Astrocyte of the cerebellum (primary cell): ENCODE measurements at regions not wholly inside any gene's neighbourhood (a gene's known extent, or its start where the extent isn't known, plus 50 kb on each side); places are given as distances from the start of the nearest gene placed in this dataset.

Source experiments
- DNase-seq: peaks from one replicate; pipeline ENCODE4 v3.0.0-alpha.2; 2011; ENCODE audit warnings: low read depth
- H3K4me3 ChIP-seq: 2 replicates; pipeline ENCODE4 v1.5.1; 2011; ENCODE audit warnings: mild to moderate bottlenecking, low read depth, low read length, moderate library complexity
- in situ Hi-C: cut with HindIII; loops from 2 replicates; pipeline ENCODE4 v1.10.0; 2017; ENCODE audit warnings: low sequenced_read_pairs
- TF ChIP-seq, protein P1 (sequence below): IDR thresholded peaks from 2 replicates; pipeline ENCODE4 v1.5.1; 2012; ENCODE audit warnings: low read length, low read depth, moderate library complexity, mild to moderate bottlenecking; ENCODE audit errors: missing control alignments

DNA sequence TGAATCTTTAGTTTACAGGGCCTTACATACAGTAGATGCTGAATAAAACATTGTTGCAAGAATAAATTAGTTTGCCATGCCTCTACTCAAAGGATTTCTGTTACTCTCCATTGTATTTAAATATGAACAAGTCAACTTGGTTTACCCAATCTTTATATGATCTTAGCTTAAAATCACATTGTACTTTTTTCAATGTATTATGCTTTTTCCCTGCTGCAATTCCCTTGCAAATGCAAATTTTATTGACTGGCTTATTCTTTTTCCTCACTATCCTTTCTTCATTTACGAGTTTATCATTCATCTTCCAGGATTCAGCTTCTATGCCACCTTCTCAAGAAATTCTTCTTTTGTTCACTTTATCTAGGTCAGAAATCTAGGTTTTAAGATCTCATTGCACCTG is 571.4 kb upstream of the ZNF804A start:
- H3K4me3 ChIP-seq, result no peak overlapping the region
- no peak for DNase-seq
- in situ Hi-C loops, result no loop called here
- TF ChIP-seq, protein P1, sequence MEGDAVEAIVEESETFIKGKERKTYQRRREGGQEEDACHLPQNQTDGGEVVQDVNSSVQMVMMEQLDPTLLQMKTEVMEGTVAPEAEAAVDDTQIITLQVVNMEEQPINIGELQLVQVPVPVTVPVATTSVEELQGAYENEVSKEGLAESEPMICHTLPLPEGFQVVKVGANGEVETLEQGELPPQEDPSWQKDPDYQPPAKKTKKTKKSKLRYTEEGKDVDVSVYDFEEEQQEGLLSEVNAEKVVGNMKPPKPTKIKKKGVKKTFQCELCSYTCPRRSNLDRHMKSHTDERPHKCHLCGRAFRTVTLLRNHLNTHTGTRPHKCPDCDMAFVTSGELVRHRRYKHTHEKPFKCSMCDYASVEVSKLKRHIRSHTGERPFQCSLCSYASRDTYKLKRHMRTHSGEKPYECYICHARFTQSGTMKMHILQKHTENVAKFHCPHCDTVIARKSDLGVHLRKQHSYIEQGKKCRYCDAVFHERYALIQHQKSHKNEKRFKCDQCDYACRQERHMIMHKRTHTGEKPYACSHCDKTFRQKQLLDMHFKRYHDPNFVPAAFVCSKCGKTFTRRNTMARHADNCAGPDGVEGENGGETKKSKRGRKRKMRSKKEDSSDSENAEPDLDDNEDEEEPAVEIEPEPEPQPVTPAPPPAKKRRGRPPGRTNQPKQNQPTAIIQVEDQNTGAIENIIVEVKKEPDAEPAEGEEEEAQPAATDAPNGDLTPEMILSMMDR, result no peak

DNA sequence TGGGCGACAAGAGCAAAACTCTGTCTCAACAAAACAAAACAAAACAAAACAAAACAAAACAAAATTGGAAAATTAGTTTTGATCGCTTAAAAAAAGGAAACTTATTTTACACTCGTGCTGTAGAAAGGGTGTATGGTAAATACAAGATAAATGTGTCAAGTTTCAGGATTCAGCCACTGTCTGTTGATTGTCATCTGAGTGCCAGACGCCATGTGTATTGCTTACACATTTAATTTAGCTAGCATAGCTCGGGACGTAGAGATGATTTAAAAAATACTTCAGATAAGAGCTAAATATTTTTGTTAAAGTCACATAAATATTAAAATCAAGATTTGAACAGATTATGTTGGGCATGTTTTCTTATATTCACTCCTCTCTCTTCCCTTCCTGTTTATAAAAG is 568.1 kb upstream of the ZNF804A start:
- TF ChIP-seq, protein P1, result no peak
- in situ Hi-C loops, result no loop called here
- DNase-seq, result no peak
- no peak overlapping the region for H3K4me3 ChIP-seq

DNA sequence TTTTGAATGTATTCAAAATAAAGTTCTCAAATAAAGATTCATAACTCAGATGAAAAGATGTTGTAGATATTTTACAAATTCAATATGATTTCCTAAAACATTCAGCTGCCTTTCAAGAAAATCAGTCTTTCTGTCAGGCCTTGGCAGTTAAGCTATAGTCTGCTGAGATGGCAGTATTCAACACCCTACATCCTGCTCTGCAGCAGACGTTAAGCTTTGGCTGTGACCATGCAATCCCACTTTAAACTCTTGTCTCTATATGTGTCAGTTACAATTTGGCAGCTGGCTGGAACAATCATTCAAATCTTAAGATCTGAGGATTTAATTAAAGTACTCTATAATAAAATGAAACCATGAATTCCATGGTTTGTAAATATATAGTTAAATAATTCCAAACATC is 567.3 kb upstream of the ZNF804A start:
- in situ Hi-C loops, result no loop called here
- H3K4me3 ChIP-seq, result no peak overlapping the region
- TF ChIP-seq, protein P1, result no peak
- DNase-seq, result no peak

DNA sequence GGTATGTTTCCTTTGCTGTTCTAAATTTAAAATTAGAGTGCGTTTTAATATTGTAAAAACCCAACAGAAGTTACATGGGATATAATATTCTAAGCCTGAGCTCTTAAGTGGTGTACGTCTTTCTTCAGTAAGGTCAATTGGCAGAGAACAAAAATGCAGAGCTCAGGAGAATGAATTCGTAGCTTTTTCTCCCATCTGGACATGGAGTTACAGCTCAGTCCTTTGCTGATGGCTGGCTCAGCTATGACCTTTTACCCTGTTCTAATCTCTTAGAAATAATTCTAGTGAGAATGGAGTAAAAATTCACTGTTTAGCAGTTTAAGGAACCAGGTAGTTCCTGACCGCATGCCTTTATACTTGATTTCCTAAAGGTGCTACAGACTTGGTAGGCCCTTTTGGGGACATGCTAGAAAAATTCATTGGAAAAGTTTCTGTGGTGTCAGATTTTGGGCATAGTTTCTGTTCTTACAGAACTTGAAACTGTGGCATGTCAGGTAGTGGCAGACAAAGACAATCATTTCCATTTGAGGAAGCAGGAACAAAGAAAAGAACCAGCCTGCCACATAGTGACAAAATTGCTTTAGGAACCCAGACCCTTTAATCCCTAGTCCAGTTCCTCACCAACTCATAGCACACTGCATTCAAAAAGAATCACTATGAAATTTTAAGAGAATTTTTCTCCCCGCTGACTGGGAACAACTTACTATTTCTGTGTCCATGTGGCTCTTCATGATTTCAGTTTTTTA is 566.8 kb upstream of the ZNF804A start:
- DNase-seq, result no peak
- TF ChIP-seq, protein P1, result no peak
- in situ Hi-C loops, result no loop called here
- H3K4me3 ChIP-seq, result no peak overlapping the region

GRCh38 chr2:184032983-184033382 is 565.3 kb upstream of the ZNF804A start:
- TF ChIP-seq, protein P1, result no peak
- H3K4me3 ChIP-seq, result no peak overlapping the region
- in situ Hi-C loops, result no loop called here

DNA sequence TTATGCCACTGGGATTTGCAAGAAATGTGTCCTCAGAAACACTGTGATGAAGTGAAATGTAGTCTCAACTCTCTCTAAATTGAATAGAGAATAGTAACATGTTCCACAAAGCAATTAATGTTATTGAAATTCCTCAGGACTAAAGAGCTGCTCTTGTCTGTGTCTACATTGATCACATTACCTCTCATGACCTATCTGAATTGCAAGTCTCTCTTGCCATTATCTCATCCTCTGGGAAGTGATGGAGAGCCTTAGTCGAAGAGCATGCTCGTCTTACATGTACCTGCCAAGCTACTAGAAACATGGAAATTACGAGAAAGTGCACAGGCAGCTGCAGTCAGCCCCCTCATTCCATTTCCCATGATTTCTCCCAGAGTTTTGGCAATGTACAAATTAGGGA is 561.1 kb upstream of the ZNF804A start:
- in situ Hi-C loops, result no loop called here
- TF ChIP-seq, protein P1, result no peak
- no peak overlapping the region for H3K4me3 ChIP-seq
- no peak for DNase-seq

More at GRCh38 chr2:184032983-184033382, 565.3 kb upstream of the ZNF804A start:
- no peak for DNase-seq
